ENCODE measurements at regions not wholly inside any gene's neighbourhood (a gene's known extent, or its start where the extent isn't known, plus 50 kb on each side); places are given as distances from the start of the nearest gene placed in this dataset.

DNA sequence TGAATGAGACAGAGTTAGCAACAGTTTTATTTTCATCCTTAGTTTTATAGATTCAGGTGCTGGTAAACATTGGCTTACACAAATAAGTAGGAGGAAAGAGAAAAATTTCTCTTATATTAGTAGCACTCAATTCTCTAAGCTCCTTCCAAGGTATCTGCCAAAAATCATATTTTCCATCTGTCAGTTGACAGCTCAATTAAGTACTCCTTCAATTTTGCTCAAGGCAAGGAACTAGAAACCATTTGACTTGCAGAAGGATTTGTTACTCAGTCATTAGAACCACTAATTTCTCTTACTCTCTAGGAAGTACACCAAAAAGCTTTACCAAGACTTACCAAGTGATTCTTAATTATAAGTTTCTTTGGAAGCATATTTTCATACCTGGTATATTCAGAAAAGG lies 101.4 kb upstream of the ATP8B1 start:
- no peak for DNase-seq
- Mint-ChIP-seq H3K4me3 (no peak overlapping the region), H3K9me3 (no peaks in the 10 kb centered on the region), H3K27ac (no peak overlapping the region), H3K36me3 (ENCODE audit: low read depth) (no peaks in the 10 kb centered on the region), H3K27me3 (peaks cover 5% of the 10 kb centered on the region), H3K4me1 (no peaks in the 10 kb centered on the region)
- CTCF ChIA-PET: no interaction called here
- POLR2A ChIA-PET: no interaction called here

DNA sequence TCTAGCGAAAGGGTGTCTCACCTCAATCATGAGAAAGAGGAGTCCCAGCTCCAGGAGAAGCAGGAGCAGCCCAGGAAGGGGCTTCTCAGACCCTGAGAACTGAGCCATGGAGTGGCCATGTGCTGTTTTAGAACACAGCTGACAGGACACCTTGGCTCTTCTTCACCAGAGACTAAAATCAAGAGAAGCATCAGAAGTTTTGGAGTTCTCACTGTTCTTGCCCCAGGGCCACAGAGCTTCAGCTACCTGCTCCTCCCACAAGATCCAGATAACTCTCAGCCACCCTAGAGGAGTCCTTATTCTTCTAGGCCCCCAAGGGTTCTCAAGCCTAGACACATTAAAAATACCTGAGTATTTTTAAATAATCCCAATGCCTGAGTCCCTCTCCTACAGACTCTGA lies 99.6 kb upstream of the ATP8B1 start:
- DNase-seq: no peak
- Mint-ChIP-seq H3K27ac (no peak overlapping the region), H3K9me3 (no peaks in the 10 kb centered on the region), H3K27me3 (peaks cover 3% of the 10 kb centered on the region), H3K4me3 (no peak overlapping the region), H3K36me3 (ENCODE audit: low read depth) (no peaks in the 10 kb centered on the region), H3K4me1 (no peaks in the 10 kb centered on the region)
- POLR2A ChIA-PET: no interaction called here
- CTCF ChIA-PET: interaction anchor here (0.6 to 1.4 kb wide), 2 partner anchors 10 to 18 kb away, joined by 3 to 4 read pairs; no protein-coding TSS in a partner anchor

DNA sequence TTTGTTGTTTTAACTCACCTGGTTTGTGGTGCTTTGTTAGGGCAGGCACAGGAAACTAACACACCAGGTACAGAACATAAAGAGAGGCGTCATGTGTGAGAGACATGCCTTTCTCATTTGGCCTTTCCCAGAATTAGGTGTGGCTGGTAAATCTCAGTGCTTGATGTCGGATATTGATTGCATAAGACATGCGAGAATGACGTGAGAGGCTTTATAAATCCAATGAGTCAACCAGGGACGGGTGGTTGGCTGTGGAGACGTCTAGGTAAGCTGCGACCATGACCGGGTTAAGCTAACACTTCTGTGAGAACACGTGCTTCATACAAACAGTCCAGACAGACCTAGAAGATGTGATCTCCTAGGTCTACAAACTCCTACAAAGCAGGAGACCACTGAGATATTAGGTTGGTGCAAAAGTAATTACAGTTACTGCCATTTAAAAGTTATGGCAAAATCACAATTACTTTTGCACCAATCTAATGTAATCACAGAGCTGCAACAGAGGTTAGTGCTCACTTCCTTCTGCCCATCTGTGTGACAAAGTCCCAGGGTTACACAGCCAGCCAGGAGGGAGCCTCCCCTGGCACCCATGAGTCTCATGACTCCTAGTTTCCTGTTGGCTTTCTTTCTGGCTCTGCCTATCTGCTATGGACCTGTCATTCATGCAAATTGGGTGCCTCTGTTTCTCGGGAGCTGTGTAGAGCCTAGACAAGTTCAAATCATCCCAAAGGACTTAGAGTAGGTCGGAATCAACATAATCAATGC lies 98.9 kb upstream of the ATP8B1 start:
- ChIA-PET POLR2A (interaction anchor here (0.7 kb wide), 1 partner anchor 81 kb away, joined by 3 read pairs; no protein-coding TSS in a partner anchor), CTCF (interaction anchor here (0.6 to 1.4 kb wide), 2 partner anchors 11 to 18 kb away, joined by 3 to 4 read pairs; no protein-coding TSS in a partner anchor)
- no peaks in the 10 kb centered on the region for H3K36me3 Mint-ChIP-seq (ENCODE audit: low read depth)
- H3K27ac Mint-ChIP-seq: no peak overlapping the region
- H3K27me3 Mint-ChIP-seq: peaks cover 2% of the 10 kb centered on the region
- no peaks in the 10 kb centered on the region for H3K4me1 Mint-ChIP-seq
- H3K4me3 Mint-ChIP-seq: no peak overlapping the region
- no peaks in the 10 kb centered on the region for H3K9me3 Mint-ChIP-seq
- no peak for DNase-seq

GRCh38 chr18:57900906-57901435 lies 97.9 kb upstream of the ATP8B1 start:
- no peaks in the 10 kb centered on the region for H3K36me3 Mint-ChIP-seq (ENCODE audit: low read depth)
- no peaks in the 10 kb centered on the region for H3K4me1 Mint-ChIP-seq
- POLR2A ChIA-PET: interaction anchor here (0.7 kb wide), 1 partner anchor 80 kb away, joined by 3 read pairs; no protein-coding TSS in a partner anchor
- no peak overlapping the region for H3K27ac Mint-ChIP-seq
- H3K27me3 Mint-ChIP-seq: no peaks in the 10 kb centered on the region
- H3K9me3 Mint-ChIP-seq: no peaks in the 10 kb centered on the region
- DNase-seq: no peak
- no peak overlapping the region for H3K4me3 Mint-ChIP-seq
- CTCF ChIA-PET: no interaction called here

- no peaks in the 10 kb centered on the region for H3K36me3 Mint-ChIP-seq (ENCODE audit: low read depth)
- H3K9me3 Mint-ChIP-seq: no peaks in the 10 kb centered on the region
- POLR2A ChIA-PET: no interaction called here
- no peak for DNase-seq
- H3K27me3 Mint-ChIP-seq: no peaks in the 10 kb centered on the region
- CTCF ChIA-PET: interaction anchor here (1.3 kb wide), 1 partner anchor 17 kb away, joined by 4 read pairs; no protein-coding TSS in a partner anchor
- no peak overlapping the region for H3K27ac Mint-ChIP-seq
- no peak overlapping the region for H3K4me3 Mint-ChIP-seq
- no peaks in the 10 kb centered on the region for H3K4me1 Mint-ChIP-seq
Measured at GRCh38 chr18:57898506-57899124, 95.5 kb upstream of the ATP8B1 start.

DNA sequence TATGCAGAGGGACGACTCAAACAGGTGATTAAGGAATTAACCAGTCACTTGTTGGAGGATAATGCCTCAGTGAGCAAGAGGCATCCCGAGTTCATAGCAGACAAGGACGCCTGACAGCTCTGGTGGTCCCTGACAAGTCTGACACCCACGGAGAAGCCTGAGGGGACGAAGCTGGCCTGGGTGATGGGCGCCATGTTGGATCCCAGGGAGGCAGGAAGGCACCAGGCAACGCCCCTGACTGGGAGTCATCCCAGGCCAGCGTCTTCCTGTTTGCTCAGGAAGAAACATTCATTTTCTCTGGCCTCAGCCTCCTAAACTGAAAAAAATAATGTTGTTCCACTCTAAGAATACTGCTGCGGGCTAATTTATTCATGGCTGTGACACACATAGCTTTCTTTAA lies 92.1 kb upstream of the ATP8B1 start:
- Mint-ChIP-seq H3K4me1 (no peaks in the 10 kb centered on the region), H3K9me3 (no peaks in the 10 kb centered on the region), H3K4me3 (no peak overlapping the region), H3K27ac (no peak overlapping the region), H3K36me3 (ENCODE audit: low read depth) (no peaks in the 10 kb centered on the region), H3K27me3 (peaks cover 1% of the 10 kb centered on the region)
- DNase-seq: no peak
- POLR2A ChIA-PET: no interaction called here
- CTCF ChIA-PET: no interaction called here

DNA sequence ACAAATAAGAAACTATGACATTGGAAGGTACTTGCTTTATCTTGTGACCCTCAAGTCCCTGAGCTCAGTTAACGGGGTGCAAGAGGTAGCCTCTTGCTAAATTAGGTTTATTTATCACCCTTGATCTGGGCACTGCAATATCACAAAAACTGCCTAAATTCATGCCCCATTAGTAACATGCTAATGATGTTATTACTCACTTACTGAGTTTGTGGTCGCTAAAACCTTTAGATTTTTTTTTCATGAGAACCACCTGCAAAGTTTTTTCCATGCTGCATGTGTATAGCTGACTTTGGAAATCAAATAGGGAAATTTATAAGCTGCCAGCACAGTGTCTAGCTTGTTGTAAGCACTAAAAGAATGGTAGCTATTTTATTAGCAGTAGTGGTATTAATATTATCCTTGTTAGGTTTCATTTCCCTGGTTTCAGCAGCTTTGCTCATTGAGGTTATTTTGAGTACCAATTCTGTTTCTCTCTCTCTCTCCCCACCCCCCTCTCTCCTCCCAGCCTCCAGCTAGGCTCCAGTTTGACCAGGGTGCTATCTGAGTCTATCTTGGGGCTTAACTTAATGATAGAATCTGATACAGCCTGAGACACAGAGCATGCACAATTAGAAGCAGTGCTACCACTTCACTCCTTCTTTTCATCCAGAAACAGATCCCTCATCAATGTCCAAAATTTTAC lies 88.7 kb upstream of the ATP8B1 start:
- Mint-ChIP-seq H3K27ac (no peak overlapping the region), H3K4me1 (no peaks in the 10 kb centered on the region), H3K27me3 (peaks cover 1% of the 10 kb centered on the region), H3K36me3 (ENCODE audit: low read depth) (no peaks in the 10 kb centered on the region), H3K4me3 (no peak overlapping the region), H3K9me3 (no peaks in the 10 kb centered on the region)
- POLR2A ChIA-PET: no interaction called here
- CTCF ChIA-PET: interaction anchor here (1.2 kb wide), 1 partner anchor 10 kb away, joined by 4 read pairs; no protein-coding TSS in a partner anchor
- DNase-seq: no peak

- POLR2A ChIA-PET: no interaction called here
- H3K27me3 Mint-ChIP-seq: peaks cover 1% of the 10 kb centered on the region
- H3K4me3 Mint-ChIP-seq: no peak overlapping the region
- H3K27ac Mint-ChIP-seq: no peak overlapping the region
- CTCF ChIA-PET: interaction anchor here (1.2 kb wide), 1 partner anchor 8 kb away, joined by 4 read pairs; no protein-coding TSS in a partner anchor
- no peak for DNase-seq
- H3K4me1 Mint-ChIP-seq: no peaks in the 10 kb centered on the region
- H3K36me3 Mint-ChIP-seq (ENCODE audit: low read depth): no peaks in the 10 kb centered on the region
- H3K9me3 Mint-ChIP-seq: no peaks in the 10 kb centered on the region
Measured at GRCh38 chr18:57890266-57890665, 87.2 kb upstream of the ATP8B1 start.

- ChIA-PET POLR2A (no interaction called here), CTCF (no interaction called here)
- H3K4me3 Mint-ChIP-seq: no peak overlapping the region
- no peaks in the 10 kb centered on the region for H3K4me1 Mint-ChIP-seq
- no peak for DNase-seq
- peaks cover 1% of the 10 kb centered on the region for H3K27me3 Mint-ChIP-seq
- no peaks in the 10 kb centered on the region for H3K9me3 Mint-ChIP-seq
- H3K36me3 Mint-ChIP-seq (ENCODE audit: low read depth): no peaks in the 10 kb centered on the region
- H3K27ac Mint-ChIP-seq: no peak overlapping the region
Measured at GRCh38 chr18:57889841-57890240, 86.7 kb upstream of the ATP8B1 start.

GRCh38 chr18:57887543-57888383 lies 84.6 kb upstream of the ATP8B1 start:
- peaks cover 3% of the 10 kb centered on the region for H3K27me3 Mint-ChIP-seq
- H3K27ac Mint-ChIP-seq: no peak overlapping the region
- ChIA-PET CTCF (no interaction called here), POLR2A (no interaction called here)
- no peaks in the 10 kb centered on the region for H3K4me1 Mint-ChIP-seq
- H3K36me3 Mint-ChIP-seq (ENCODE audit: low read depth): no peaks in the 10 kb centered on the region
- H3K4me3 Mint-ChIP-seq: no peak overlapping the region
- H3K9me3 Mint-ChIP-seq: no peaks in the 10 kb centered on the region
- DNase-seq: no peak

GRCh38 chr18:57885931-57886330 lies 82.8 kb upstream of the ATP8B1 start:
- CTCF ChIA-PET: no interaction called here
- Mint-ChIP-seq H3K4me3 (no peak overlapping the region), H3K36me3 (ENCODE audit: low read depth) (no peaks in the 10 kb centered on the region), H3K4me1 (peaks cover 3% of the 10 kb centered on the region), H3K9me3 (no peaks in the 10 kb centered on the region), H3K27me3 (peaks cover 5% of the 10 kb centered on the region), H3K27ac (no peak overlapping the region)
- POLR2A ChIA-PET: no interaction called here
- no peak for DNase-seq

DNA sequence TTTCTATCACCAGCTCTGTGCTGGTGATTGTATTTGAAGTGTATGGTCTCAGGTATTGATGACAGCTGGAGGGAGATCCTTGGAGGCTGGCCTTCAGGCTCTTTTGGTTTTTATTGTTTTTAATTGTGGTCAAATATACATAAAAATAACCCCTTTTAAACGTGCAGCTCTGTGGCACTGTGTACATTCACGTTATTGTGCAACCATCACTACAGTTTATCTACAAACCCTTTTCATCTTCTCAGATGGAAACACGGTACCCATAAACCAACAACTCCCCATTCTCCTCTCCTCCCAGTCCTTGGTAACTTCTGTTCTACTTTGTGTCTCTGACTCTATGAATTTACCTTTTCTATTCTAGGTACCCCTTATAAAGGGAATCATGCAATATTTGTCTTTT lies 79.3 kb upstream of the ATP8B1 start:
- no peaks in the 10 kb centered on the region for H3K36me3 Mint-ChIP-seq (ENCODE audit: low read depth)
- no peak for DNase-seq
- no peak overlapping the region for H3K4me3 Mint-ChIP-seq
- peaks cover 7% of the 10 kb centered on the region for H3K9me3 Mint-ChIP-seq
- H3K4me1 Mint-ChIP-seq: peaks cover 3% of the 10 kb centered on the region
- ChIA-PET POLR2A (no interaction called here), CTCF (interaction anchor here (0.8 to 1.5 kb wide), 5 partner anchors 9 to 239 kb away, joined by 3 to 7 read pairs (median 4); no protein-coding TSS in a partner anchor)
- peaks cover 5% of the 10 kb centered on the region for H3K27me3 Mint-ChIP-seq
- H3K27ac Mint-ChIP-seq: no peak overlapping the region
